GM21619 (cell line): ENCODE measurements at regions not wholly inside any gene's neighbourhood (a gene's known extent, or its start where the extent isn't known, plus 50 kb on each side); places are given as distances from the start of the nearest gene placed in this dataset.

Experiments
- ATAC-seq: cut with Tn5 transposase; IDR thresholded peaks from one replicate; pipeline ENCODE4 v1.9.1; 2021; ENCODE audit not compliant: unreplicated experiment

DNA sequence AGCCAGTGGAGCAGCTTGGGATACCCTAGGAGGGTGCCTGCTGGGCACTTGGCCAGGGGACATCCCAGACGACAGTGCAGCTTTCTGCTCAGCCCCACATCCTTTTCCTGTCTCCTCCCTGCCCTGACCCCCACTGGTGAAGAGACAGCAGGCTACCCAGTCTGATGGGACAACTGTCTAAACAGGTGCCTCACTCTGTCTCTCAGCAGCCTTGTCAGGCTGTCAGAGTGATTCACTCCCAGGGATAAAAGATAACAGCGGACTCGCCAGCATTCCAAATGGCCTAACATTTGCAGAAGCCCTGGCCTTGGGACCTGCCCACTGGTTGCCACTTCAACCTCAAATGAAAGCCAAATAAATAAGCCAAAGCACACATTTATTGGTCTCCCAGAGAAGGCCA lies 318.6 kb upstream of the PLET1 start:
- no peak for ATAC-seq

DNA sequence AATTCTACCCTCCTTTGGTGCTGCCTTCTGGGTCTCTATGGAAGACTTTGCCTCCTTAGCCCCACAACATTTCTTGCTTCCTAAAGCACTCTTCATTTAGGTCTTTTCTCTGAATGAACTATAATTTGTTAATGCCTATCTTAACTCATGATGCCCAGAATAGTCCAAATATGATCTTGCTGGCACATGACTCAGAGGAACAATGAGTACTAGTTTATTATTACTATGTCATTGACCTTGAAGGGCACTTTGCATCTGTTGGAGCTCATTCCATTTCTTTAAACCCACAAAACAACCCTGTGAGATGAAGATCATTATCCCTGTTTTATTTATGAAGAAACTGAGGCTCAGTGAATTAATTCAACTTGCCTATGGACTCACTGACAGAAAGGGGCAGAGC lies 320.2 kb upstream of the PLET1 start:
- no peak for ATAC-seq

DNA sequence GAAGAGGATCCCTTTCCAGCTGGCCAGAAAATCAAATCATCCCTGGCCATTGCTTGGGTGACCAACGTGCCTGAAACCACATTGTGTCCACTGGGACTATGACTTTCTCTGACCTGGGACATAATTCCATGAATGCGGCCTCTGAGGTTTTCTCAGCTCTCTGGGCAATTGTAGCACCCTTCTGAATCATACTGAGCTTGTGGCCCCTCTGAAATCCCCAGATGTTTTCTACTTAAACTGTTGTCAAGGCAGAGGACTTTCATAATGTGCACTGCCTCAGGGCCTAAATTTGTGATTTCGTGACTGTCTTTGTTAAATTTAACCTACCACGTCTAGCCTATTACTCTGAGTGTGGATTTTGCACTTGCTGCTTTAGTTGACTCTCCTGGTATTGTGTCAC lies 321.1 kb upstream of the PLET1 start:
- peak; percentile 31 for ATAC-seq

DNA sequence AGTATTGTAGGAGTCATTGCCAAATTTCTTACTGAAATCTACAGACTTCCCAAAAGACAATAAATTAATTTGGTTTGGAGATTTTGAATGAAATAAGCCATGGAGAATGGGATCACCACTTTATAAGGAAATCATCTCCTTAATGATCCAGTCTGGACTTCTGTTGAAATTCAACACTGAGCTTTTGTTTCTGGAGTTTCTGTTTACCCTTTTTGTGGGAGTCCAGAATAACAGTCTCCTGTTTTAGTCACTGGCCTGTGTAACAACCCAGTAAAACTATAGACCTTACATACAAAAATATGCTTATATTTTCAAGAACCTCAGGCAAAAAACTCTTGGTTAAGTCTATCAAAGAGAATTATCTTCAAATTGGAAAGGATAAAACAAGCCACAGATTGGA lies 321.7 kb upstream of the PLET1 start:
- ATAC-seq: no peak

DNA sequence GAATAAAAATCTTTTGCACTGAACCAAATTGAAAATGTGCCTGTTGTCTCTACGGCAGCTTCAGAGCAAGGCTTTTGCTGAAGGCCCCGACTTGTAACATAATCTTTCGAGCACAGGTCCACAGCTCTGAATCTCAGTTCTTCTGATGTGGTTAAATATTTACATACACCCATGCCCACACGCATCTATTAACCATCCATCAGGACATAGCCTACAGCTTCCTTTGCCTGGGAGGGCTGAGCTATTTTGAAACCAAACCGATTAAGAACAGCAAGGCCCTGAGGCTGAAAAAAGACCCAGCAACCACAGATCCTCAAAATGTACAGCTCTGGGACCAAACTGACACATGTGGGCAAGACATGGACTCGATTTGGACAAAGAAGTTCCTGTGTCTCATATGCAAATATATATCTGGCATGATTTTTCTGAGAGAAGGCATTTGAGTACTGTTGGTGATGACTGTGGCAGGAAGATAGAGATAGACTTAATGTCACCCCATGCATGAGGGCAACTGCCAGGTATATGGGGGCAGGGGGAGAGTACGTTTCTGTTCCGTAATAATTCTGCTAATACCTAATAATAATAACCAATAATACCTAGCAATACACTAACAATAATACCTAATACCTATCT lies 322.7 kb upstream of the PLET1 start:
- peak; percentile 81 for ATAC-seq

DNA sequence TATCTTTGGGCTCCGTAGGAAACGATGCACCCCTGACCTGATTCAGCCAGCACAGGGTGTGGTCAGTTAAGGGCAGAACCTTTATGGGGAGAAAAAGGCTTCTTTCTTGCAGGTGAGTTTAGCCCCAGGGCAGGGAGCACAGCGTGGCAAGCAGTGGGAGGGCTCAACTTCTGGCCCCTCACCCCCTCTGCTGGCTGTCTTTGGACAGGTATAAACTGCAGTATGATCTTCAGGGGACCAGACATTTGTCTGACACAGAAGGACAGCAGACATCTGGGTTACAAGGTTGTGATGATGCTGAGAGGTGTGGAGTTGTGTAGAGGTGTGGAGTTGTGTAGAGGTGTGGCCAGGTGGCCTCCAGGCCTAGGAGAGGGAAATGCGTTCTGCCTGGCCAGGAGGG lies 324.0 kb upstream of the PLET1 start:
- no peak for ATAC-seq

DNA sequence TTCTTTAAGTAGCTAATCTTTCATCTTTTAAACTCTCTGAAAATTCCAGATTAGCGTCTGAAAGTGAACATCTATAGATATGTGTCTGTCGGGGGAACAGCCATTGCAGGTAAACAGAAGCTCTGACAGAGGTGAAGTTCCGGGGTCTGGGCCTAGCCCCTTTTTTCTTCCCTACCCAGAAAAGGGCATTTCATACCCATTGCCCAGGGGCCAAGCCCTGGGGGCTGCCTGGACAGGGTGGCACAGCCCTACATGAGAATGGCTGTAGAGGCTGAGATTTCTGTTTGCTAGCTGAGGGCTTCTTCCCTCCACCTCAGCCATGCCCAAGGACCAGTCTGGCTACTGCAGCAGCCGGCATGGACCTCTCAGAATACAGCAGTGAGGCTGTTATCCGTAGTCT lies 327.0 kb upstream of the PLET1 start:
- ATAC-seq: no peak

DNA sequence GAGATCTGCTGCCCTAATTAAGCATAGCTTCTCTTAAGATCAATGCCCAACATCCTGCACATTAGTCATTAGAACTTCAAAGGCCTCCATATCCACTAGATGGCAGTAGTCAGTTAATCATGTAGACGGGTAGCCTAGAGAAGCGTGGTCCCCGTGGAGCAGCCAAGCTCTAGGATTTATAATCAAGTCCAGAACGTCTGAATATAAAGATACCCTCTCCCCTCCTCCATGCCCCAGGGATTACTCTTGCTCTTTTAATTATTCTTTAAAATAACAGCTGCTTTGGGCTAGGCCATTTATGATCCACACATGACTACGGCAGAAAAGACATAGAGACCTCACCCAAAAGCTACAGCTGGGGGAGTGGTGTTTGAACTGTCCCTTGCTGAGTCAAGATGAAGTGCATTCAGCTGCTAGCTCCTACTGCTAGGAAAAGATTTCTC lies 327.6 kb upstream of the PLET1 start:
- peak; percentile 40 for ATAC-seq

DNA sequence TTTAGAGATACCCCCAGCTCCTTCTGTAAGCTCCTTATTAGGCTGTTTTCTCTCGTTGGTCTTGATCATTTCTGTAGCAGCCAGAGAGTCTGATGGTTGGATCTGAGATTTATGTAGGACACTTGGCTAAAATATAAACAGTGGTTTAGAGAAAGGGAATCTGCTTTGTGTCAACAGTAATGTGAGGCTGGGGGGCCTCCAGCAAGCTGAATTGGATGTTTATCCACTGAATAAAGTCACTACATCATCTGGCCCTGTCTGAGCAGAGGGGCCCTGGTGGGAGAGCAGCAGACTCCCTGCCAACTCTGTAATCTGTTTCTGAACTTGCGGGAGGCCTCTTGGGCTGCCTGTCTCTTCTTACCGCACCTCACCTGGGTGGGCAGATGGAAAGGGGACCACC lies 328.5 kb upstream of the PLET1 start:
- no peak for ATAC-seq

DNA sequence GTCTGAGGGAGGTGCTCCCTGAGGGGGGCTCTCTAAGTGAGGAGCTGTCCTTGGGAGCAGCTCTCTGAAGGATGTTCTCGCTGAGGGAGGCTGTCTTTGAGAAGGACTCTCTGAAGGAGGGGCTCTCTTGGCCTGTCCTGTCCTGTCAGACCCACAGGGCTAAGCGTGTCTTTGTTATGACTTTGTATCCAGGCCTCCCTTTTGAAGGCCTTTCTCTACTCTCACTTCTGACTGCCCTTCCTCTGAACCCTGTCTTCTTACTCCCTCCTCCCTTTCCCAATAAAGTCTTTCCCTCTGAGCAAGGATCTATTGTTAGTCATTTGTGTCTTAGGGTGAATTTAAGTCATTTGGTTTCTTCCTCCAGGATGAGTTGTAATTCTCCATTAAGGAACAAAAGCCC lies 330.1 kb upstream of the PLET1 start:
- ATAC-seq: no peak

DNA sequence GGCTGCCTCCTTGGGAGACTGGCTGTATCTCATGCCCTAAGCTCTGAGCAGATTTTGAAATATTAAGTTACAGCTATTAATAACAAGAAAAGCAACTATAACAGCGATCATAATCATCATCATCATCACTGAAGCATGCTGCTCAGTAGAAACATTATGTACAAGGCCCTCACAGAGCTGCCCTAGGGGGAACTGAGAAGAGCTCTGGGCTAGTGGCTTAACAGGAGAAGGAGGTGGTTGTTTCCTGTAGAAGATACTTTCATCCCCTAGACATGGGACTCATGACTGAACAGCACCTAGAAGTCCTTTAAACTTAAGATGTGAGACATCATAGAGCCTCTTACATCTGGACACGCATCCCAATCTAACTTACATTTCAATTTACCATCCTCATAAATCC lies 332.8 kb upstream of the PLET1 start:
- no peak for ATAC-seq

DNA sequence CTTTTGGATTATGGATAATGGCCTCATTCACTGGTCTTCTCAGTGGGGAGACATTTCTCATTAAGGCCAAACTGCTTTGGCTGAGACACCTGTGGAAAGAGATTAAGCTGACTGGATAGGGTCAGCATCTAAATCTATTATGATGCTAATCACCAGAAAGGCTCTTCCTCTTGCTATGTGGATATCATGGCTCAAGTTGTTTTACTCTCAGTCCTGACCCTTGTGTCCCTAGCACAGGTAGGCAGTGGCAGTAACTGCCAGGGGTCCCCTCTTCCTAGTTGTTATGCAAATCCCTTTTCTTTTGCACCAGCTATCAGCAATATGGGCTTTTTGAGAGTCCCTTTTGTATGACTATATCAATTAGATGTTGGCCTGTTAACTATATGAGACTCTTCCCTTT lies 335.7 kb upstream of the PLET1 start:
- no peak for ATAC-seq

DNA sequence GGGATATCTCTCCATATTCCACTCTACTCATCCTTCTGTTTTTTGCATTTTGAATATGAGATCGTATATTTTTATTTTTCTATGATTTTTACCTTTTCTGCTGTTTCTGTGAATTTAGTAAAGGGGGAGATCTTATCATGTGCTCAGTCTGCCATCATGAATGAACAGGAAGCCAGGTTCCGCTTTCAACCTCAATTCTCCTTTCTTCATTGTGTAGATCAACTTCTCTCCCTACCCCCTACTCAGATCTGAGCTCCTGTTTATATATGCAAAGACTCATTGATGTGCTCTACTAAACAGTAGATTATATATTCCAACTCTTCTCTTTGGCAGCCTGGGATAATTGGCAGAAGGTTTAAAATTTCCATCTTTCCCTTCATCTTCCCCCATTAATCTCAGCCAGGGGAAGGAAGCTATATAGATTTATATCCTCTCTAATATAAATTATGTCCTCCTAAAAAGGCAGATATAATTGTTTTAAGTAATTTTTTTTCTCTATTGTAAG lies 336.7 kb upstream of the PLET1 start:
- no peak for ATAC-seq

DNA sequence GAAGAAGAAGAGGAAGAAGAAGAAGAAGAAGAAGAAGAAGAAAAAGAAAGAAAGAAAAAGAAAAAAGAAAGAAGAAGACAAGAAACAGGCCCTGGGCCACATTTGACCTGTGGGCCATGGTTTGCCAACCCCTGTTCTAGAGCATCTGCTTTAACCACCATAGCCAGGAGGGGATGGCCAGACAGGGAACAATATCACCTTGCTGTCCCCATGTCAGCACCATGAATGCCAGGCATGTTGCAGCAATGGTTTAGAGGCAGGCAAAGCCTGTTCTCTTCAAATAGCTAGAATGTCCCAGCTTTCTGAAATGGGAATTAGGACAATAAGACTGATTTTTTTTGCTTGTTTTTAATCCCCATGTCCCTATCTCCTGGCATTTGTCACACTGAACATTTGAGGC lies 338.6 kb upstream of the PLET1 start:
- no peak for ATAC-seq

DNA sequence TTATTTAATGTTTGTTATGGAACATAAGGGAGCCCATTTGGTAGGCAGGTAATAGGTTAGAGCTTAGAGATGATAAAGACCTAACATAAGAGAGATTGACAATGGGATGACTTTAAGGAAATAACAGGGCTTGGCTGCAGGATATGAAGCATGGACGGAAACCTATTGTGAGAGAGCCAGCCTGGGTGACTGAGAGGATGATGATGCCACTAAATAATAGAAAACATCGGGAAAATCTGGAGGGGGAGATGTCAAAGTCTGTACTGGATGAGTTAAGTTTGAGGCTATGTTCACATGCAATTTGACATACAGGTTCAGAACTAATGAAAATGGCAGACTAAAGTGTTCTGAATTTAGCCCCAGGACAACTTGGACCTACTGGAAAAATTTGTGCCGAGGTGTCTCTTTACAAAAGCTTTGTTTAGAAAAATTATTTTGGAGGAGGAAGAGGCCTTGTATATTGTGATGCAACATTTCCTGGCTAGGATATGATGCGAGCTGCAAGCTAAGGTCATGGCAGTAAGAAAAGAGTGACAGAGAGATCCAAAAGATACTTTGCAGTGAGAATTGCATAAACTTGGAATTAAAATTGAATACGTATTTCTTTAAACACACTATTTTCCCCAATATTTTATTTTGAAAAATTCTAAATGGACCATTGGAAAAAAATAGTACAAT lies 339.3 kb upstream of the PLET1 start:
- no peak for ATAC-seq

DNA sequence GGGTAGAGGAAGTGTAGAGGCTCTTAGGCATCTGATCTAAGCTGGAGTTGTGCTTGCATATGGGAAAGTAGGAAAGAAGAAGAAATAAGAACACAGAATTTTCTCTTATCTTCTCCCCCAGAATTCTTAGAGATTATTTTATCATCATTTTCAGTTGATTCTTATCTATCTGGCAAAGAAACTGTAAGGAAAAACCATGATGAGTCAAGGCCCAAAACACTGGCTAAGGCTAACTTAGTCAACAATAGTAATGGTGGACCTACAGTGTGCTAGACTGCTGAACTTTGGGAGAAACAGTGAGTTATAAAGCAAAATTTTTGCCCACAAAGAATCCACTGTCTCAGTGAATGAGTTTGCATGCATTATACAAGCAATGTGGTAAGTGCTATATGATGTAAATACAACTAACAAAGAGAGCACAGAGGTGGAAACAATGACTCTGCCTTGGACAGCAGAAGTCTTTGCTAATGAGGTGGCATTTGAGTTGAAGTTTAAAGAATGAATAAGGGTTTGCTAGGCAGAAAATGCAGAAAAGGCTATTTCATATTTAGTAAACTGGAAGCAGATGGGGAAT lies 344.5 kb upstream of the PLET1 start:
- no peak for ATAC-seq

DNA sequence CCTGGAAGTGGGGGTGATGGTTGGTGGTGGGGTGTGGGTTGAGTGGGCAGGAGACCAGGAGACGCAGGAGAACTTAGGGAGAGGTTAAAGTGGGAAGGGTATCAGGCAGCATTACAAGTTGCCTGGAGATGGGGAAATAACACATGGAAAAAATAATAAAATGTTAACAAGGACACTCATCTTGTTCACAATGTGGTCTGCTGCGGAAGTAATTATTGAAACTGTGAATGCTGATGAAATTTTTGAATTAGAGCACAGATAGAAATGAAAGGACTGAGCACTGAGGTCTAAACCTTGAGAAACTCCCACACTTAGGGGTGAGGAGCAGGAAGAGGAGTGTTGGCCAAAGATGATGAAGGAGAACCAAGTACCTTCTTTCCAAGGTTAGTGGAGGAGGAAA lies 346.0 kb upstream of the PLET1 start:
- no peak for ATAC-seq

DNA sequence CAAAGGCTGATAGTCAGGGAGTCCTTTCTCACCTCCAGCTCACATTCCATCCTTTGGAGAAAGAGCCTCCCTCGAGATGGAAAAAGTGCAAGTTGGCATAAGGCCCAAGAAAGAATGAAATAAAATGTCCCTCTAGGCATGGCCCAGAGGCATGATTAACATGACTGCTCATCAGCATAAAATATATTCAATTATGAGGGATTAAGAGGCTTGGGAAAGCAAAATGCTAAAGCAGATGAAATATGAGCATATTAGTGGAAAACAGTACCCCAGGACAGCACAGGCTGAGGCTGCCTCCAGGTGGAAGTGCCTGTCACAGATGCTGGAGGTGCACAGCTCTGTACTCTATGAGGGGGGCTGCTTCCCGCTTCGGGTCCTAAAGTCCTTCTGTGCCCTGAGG lies 347.8 kb upstream of the PLET1 start:
- no peak for ATAC-seq

DNA sequence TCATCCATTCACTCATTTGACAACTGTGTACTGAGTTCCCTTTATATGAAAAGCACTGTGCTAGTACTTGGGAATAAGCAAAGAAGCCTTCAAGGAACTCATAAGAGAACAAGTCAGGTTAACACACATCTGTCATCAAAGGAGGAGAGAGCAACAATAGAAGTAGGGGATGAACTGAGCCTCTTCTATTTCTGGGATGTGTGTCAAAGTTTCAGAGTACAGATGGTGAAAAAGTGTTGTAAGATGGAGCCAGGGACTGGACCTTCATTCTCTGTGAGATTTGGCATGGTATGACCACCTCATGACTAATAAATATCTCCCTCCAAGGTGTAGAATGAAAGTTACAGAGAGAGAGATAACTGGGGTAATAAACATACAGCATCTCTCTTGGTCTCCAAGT lies 349.8 kb upstream of the PLET1 start:
- no peak for ATAC-seq

DNA sequence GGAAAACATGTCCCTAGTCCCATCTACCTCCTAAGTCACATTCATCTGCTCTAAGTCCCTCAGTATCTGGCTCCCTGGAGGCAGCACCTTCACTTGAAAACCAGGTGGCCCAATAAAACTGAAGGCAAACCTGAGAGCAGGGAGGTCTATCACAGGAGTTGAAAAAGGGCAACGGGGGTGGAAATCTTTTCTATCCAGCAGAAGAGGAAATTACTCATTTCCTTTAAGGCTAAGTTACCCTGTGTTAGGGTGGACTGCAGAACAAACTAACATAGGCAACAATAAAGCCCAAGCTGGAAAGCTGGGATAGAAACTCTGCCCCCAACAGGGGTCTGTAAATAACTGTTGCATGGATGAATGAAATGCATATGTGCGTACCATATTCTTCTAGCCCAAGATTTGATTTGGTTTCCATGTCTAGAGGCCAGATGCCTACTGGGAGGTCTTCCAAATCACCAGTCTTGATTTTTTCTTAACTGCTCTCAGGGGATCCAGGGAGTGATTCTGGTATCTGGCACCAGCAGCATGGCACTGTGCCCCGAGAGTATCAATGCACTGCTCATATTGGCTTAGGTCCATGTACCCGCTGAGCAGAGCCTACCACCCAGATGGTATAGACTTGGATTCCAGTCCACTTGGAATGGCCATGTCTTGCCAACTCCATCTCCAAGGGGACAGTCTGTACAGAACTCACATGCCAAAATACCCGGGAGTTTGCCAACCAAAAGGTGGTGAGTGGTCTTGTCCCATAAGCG lies 350.0 kb upstream of the NCAM1 start:
- ATAC-seq: no peak

DNA sequence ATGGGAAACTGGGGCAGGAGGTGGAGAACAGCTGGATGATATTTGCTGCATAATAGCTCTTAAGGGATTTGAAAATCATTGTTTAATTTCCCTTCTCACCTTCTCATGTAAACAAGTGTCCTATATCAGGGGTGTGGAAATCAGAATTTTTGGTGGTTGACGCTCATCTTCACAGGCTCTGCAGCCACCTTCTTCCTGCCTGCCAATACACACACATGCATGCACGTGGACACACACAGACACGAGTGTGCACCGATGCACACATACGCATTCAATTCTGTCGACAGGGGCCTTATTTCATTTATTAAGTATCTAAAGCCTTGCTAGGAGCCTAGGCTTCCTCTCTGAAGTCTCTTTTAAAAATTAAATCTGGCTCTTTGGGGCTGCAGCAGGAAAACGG lies 349.4 kb upstream of the NCAM1 start:
- no peak for ATAC-seq
